HG03108 (cell line): ENCODE measurements at regions not wholly inside any gene's neighbourhood (a gene's known extent, or its start where the extent isn't known, plus 50 kb on each side); places are given as distances from the start of the nearest gene placed in this dataset.
"Not testable (repeated sequence)": the region's sequence is repeated elsewhere in the genome, so short reads cannot be mapped to it uniquely, and the experiment has no call there.

Experiments
- ATAC-seq: cut with Tn5 transposase; IDR thresholded peaks from one replicate; pipeline ENCODE4 v1.9.1; 2021; ENCODE audit warnings: moderate library complexity; ENCODE audit not compliant: unreplicated experiment

DNA sequence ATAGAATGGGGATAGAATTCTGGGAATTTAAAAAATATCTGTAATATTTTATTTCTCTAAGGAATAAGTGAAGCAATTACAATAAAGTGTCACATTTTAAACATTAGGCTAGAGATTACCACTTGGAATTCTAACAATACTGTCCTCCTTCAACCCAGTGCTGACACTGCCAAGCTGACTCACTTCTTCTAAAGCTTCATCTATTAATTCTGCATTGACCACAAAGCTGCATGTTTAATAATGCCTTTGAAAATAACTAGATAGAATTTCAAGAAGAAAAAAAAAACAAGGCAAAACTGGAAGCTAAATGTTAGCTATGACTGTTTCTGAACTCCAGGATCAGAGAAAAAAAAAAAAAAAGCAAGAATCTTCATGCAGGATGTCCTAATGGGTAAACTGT is 970.7 kb upstream of the FBXO33 start:
- no peak for ATAC-seq

- ATAC-seq: no peak
Observed at GRCh38 chr14:40398981-40399380, 966.7 kb upstream of the FBXO33 start.

- ATAC-seq: no peak
Observed at GRCh38 chr14:40394634-40395340, 962.6 kb upstream of the FBXO33 start.

- no peak for ATAC-seq
Observed at GRCh38 chr14:40393143-40393542, 960.9 kb upstream of the FBXO33 start.

- peak; percentile 56 for ATAC-seq
Observed at GRCh38 chr14:40386433-40386832, 954.2 kb upstream of the FBXO33 start.

DNA sequence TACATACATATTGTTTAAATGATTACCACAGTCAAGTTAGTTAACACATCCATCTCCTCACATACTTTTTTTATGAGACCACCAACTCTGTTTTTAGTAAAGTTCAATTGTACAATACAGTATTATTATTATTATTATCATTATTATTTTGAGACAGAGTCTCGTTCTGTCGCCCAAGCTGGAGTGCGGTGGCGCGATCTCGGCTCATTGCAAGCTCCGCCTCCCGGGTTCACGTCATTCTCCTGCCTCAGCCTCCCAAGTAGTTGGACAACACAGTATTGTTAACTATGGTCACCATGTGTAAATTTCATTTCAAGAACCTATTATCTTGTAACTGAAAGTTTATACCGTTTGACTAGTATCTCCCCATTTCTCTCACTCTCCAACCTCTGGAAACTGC is 942.0 kb upstream of the FBXO33 start:
- no peak for ATAC-seq

GRCh38 chr14:40371011-40371410 is 938.8 kb upstream of the FBXO33 start:
- ATAC-seq: no peak

GRCh38 chr14:40368314-40368713 is 936.1 kb upstream of the FBXO33 start:
- ATAC-seq: no peak

GRCh38 chr14:40367717-40368116 is 935.5 kb upstream of the FBXO33 start:
- ATAC-seq: no peak

DNA sequence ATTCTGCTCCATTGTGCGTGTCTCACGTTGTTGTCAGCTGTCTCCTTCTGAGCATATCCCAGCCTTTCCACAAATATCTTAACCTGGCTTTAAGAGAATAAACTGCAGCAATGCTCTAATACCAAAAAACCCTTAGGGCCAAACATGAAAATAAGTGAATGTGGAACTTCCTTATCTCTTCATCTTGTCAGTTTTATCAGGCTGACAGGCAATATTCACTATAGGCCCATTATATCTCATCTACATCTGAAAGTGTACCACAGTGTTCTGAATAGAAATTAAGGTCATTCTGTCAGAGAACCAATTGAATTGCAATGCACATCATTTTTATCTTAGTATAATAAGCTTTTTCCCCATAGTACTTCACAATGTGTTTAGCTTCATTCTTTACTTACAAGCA is 933.1 kb upstream of the FBXO33 start:
- no peak for ATAC-seq

DNA sequence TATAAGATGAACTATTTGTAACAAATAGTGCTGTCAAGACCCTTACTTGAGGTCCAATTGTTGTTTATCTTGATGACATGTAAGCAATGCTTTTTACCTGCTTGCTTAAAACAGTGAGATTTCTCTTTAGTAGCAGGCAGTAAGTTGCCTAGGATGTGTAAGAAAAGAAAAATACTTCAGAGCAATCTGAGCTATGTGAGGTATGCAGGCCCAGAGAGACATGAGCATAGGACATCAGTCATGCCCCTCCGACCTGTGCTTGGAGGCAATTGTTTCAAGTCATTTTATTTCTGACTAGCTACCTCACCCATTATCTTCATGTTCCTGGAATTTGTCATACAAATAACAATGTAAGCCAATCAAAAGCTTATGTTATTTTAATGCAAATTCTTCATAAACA is 930.6 kb upstream of the FBXO33 start:
- ATAC-seq: no peak

GRCh38 chr14:40354754-40355153 is 922.5 kb upstream of the FBXO33 start:
- ATAC-seq: no peak

DNA sequence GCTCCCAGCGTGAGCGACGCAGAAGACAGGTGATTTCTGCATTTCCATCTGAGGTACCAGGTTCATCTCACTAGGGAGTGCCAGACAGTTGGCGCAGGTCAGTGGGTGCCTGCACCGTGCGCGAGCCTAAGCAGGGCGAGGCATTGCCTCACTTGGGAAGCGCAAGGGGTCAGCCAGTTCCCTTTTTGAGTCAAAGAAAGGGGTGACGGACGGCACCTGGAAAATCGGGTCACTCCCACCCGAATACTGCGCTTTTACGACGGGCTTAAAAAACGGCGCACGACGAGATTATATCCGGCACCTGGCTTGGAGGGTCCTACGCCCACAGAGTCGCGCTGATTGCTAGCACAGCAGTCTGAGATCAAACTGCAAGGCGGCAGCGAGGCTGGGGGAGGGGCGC is 915.9 kb upstream of the FBXO33 start:
- not testable (repeated sequence) for ATAC-seq

DNA sequence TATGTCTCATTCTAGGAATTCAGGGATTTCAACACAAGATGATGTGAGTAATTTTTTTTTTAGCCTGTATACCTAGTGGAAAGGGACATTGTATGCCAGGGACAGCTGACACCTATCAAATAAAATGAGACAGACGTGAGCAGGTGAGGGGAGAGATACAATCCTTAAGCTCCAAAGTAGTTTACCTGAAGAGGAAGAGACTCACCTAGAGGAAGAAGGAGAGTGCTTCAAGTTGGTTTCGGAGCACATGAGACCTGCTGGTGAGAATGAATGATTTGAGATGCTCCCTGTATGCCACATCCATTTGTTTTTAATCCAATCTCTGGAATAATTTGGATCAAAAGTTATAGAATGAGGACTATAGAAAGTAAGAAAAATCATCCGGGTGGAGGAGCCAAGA is 915.4 kb upstream of the FBXO33 start:
- ATAC-seq: no peak

DNA sequence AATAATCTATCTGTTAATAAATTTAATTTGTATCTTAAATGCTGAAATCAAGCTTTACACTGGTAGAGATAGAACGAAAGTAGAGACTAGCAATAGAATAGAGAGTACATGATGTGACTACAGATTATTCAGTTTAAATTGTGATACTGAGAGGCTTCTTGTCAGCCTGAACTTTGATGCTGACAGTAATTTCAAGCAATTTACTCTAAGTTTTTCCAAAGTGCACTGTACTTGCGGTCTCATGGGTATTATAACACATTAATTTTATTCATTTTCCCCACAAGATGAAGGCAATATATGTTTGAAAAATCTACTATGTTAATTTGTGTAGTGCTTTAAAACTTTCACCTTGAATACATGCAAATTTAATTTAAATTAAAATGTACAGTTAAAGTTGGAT is 914.0 kb upstream of the FBXO33 start:
- no peak for ATAC-seq

- ATAC-seq: no peak
Observed at GRCh38 chr14:40345334-40345733, 913.1 kb upstream of the FBXO33 start.

- no peak for ATAC-seq
Observed at GRCh38 chr14:40340708-40341107, 908.5 kb upstream of the FBXO33 start.

GRCh38 chr14:40336846-40337245 is 904.6 kb upstream of the FBXO33 start:
- no peak for ATAC-seq

DNA sequence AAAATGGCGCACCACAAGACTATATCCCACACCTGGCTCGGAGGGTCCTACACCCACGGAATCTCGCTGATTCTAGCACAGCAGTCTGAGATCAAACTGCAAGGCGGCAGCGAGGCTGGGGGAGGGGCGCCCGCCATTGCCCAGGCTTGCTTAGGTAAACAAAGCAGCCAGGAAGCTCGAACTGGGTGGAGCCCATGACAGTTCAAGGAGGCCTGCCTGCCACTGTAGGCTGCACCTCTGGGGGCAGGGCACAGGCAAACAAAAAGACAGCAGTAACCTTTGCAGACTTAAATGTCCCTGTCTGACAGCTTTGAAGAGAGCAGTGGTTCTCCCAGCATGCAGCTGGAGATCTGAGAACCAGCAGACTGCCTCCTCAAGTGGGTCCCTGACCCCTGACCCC is 894.3 kb upstream of the FBXO33 start:
- ATAC-seq: not testable (repeated sequence)

DNA sequence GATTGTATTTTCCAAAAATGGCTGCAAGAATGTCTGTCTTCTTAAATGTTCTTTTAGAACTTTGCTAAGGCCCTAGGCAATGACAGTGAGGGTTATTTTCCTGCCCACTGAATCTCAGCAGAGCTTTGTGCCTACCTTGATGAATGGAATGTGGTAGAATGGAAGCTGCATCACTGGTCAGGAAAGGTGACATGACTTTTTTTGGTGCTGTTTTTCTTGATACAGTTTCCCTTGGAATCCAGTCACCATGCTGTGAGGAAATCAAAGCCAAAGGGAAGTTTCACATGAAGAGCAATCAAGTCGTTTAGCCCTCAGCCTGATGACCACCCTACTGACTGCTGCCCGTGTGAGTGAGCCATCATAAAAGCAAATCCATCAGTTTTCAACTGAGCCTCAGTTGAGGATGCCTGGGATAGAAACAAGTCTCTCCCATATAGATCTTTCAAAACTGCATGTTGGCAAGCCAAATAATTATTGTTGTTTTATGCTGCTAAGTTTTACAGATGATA is 886.0 kb upstream of the FBXO33 start:
- no peak for ATAC-seq

DNA sequence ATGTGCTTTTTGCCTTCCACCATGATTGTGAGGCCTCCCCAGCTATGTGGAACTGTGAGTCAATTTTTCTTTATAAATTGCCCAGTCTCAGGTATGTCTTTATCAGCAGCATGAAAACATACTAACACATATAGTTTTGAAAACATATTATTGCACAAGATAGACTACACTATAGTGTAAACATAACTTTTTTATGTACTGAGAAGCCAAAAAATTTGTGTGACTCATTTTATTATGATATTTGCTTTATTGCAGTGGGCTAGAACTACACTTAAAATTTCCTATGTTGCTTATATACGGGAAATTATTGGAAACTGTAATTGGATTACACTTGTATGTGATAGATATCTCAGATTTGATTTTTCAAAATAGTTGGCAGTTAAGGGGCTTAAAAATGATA is 885.5 kb upstream of the FBXO33 start:
- ATAC-seq: no peak

GRCh38 chr14:40312296-40312695 is 880.1 kb upstream of the FBXO33 start:
- ATAC-seq: no peak

GRCh38 chr14:40309124-40309523 is 876.9 kb upstream of the FBXO33 start:
- no peak for ATAC-seq
